ENCODE measurements at regions not wholly inside any gene's neighbourhood (a gene's known extent, or its start where the extent isn't known, plus 50 kb on each side); places are given as distances from the start of the nearest gene placed in this dataset.

DNA sequence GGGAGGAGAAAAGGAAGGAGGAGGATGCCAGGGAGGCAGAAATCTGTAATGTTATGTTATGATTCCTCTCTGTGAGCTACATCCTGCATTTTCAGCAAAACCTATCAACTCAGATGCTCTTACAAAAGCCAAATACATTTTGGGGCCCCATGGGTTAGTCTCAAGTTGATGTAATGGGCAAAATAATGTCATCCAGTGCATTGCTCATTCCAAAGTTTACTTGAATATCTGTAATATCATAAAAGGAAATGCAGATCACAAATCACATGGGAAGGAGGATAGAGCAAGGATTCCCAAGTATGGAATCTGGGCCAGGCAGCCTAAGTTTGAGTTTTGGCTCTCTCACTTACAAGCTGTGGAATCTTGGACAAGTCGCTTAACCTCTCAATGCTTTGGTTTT is 74.9 kb upstream of the SOD3 start:
- TF ChIP-seq, protein P1, sequence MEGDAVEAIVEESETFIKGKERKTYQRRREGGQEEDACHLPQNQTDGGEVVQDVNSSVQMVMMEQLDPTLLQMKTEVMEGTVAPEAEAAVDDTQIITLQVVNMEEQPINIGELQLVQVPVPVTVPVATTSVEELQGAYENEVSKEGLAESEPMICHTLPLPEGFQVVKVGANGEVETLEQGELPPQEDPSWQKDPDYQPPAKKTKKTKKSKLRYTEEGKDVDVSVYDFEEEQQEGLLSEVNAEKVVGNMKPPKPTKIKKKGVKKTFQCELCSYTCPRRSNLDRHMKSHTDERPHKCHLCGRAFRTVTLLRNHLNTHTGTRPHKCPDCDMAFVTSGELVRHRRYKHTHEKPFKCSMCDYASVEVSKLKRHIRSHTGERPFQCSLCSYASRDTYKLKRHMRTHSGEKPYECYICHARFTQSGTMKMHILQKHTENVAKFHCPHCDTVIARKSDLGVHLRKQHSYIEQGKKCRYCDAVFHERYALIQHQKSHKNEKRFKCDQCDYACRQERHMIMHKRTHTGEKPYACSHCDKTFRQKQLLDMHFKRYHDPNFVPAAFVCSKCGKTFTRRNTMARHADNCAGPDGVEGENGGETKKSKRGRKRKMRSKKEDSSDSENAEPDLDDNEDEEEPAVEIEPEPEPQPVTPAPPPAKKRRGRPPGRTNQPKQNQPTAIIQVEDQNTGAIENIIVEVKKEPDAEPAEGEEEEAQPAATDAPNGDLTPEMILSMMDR (IDR thresholded peaks at IDR 0.05), result no peak
- TF ChIP-seq POLR2A (IDR thresholded peaks at IDR 0.05), result no peak
